Activated T-helper 1 cell treated with anti-CD3 and anti-CD28 coated beads, Interleukin-2, amount 50 U/mL, for 16 hours (primary cell): ENCODE measurements at regions not wholly inside any gene's neighbourhood (a gene's known extent, or its start where the extent isn't known, plus 50 kb on each side); places are given as distances from the start of the nearest gene placed in this dataset.

Experiments
- DNase-seq, 2 donors: peaks; one replicate each; pipeline ENCODE4 v3.0.0-alpha.2; 2020; ENCODE audit warnings: low read depth in 1 of 2, low spot score in 1 of 2

DNA sequence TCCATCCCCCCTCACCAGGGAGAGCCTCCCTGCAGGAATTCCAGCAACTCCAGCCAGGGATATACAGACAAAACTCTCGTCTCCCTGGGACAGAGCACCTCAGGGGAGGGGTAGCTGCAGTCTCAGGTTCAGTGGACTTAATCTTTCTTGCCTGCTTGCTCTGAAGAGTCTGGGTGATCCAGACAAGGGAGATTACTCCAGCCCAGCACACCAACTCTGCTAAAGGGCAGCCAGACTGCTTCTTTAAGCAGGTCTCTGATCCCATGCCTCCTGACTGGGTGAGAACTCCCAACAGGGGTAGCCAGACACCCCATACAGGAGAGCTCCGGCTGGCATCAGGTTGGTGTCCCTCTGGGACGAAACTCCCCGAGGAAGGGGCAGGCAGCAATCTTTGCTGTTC, 888.7 kb downstream of the RAB28 start:
- DNase-seq, result no peak

DNA sequence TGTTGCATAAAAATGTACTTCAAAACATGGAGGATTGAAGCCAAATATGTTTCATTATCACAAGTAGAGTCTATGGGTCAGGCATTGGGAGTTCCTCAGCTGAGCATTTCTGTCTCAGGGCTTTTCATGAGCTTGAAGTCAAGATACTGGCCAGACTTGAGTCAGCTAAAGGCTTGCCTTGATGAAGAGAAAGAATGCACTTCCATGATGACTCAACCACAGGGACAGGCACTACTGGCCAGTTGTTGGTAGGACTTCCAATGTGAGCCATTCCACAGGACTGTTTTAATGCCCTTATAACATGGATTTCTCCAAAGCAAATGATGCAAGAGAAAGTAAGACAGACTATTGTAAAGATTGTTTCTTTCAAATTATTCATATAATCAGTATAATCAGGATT, 895.6 kb downstream of the RAB28 start:
- DNase-seq, result no peak

DNA sequence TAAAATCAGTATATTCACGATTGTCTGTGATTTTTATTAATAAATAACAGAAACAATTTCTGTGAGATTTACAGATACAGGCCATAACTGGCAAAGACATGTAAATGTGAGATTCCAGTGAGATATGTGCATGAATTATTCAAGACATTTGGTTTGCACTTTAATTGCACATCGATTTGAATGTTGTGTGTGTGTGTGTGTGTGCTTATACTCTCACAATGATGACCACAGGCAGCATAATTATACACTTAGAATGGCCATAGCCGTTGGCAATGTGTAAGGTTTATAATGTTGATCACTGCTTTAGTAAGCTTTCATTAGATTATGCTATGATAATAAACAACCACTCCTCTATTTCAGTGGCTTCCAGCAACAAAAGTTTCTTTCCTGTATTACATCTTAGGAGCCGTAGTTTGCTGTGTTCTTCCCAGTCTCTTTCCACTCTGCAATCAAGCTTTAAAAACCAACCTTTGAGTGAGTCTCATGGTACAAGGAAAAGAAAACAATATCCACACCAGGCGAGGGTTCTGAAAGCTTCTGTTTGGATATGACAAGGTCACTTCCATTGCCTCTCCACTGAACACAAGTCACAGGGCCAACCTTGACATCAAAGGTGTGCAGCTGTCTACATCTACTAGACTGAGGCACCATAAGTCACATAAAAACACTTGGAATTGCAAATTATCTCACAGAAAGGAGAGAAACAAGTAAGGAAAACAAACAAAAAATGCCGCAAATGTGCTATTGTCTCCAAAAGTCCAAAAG, 897.7 kb downstream of the RAB28 start:
- DNase-seq, result no peak

DNA sequence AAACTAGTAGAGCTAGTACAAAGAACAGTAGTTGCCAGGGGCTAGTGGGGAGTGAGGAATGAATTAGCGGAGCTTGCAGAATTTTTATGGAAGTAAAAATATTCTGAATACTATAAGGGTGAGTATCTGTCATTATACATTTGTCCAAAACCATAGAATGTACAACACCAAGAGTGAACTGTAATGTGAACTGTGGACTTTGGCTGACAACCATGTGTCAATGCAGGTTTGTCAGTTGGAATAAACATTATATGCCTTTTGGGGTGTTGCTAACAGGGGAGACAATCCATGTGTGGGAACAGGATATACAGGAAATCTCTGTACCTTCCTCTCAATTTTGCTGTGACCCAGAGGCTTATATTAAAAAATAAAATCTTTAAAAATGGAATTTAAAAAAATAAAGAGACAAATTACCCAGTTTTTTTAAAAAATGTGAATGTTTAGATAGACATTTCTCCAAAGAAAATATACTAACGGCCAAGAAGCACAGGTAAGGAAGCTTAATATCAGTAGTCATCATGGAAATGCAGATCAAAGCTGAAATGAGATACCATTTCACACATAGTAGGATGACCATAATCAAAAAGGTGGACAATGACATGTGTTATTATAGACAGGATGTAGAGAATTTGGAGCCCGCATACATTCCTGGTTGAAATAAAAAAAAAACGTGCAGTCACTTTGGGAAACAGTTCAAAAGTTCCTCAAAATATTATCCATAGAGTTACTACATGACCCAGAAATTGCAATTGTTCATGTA, 899.8 kb downstream of the RAB28 start:
- DNase-seq, result no peak

DNA sequence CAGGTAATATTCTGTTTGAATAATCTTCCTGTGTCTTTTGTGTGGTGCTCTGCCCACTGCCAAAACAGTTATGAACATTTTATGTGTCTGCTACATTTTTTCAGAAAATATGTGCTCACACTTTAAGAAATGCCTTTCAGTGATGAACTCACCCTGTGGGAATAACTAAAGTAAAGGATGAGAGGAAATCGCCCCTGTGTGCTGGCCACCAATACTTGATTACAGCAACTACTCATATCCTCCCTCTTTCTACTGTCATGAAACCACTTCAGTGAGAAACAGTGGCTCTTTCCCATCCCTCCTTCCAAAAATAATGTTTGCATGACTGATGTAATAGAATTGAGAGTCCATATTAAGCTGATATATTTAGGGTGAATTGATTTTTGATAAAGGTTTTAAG, 900.9 kb downstream of the RAB28 start:
- DNase-seq, result no peak

DNA sequence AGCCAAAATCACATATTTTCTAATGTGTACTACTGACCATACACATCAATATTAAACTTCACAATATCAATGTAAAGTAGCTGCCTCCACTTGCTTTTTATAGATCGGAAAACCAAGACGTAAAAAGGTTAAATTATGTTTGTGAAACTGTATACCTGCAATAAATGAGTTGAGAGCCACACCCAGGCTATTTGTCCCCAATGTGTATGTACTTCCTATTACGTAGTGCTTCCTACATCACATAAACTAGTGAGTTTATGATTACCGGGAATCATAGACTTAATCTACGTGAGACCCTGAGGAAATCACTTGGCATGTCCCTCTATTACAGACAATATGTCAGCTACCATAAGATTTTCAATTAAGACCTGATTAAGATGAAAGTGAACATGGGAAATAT, 903.4 kb downstream of the RAB28 start:
- no peak for DNase-seq

DNA sequence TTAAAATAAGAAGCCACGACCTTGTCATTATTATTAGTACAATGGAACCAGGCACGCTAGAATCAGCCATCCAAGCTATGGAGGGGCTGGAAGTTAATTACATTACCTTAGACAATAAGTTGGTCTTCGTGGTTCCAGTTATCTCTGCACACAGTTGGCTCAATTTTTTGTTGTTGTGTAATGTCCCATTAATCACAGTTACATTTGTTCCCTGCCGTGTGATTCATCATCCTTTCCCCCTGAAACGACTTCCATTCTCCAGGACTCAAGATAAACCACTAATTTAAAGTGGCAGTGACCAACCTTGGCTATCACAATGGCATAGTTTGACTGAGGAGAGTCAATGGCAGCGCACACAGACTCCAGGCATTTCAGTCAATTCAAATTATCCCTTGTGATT, 905.0 kb downstream of the RAB28 start:
- DNase-seq, result no peak

DNA sequence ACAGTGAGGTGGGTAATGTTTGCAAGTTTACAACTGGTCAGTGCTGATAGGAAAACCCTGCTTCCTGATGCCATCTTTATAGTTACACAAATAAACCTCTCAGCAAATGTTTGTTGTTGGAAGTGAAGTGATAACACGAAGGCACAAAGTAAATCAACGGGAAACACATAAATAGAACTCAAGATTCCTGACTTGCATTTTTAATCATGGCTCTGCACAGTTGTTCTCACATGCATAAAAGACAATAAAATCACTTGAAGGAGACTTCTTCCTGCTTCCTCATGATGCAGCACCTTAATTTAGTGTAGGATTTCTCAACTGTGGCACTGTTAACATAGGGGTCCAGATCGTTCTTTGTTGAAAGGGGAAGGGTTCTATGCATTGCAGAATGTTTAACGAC, 907.7 kb downstream of the RAB28 start:
- no peak for DNase-seq

DNA sequence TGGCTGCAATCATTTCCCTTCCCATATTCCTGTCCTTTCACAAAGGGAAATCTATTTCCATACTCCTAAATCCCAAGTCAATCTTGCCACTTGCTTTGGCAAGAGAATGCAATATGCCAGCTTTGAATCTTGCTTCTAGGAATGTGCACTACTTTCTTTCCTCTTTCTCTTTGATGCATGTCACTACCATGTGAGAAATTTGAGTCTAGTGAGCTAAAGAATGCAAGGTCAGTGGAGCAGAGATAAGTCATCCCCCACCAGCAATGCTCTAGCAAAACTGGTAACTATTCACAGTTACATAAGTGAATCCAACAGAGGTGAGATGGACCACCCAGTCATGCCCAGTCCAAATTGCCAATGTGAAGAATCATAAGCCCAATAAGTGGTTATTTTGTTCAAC, 910.4 kb downstream of the RAB28 start:
- no peak for DNase-seq

DNA sequence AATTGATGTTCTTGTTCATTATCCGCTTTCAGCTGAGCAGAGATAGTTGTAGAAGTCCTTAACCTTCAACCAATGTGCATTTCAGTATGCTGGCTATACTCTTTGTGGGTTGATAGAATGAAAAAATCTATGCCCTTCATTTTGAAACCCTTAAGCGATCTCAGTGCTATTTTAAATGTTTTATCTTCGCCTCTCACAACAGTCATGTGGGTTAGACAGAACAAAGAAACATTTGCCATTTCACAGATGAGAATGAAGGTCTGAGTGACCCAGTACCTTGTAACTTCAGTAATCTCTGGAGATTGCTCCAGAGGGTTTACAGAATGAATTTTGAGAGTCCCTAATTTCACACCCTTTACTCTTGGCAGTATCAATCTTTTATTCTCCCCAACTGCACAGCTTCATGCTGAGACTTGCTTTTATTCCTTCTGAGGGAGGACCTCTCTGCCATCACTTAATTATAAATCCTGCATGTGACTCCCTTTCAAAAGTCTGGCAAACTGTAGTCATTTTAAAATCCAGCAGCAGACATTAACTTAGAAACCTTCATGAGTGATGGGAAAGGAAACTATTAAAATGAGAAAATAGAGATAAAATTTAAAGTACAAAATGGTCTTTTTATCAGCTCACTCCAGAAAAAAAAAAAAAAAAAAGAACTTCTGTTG, 921.5 kb downstream of the RAB28 start:
- DNase-seq, result no peak

DNA sequence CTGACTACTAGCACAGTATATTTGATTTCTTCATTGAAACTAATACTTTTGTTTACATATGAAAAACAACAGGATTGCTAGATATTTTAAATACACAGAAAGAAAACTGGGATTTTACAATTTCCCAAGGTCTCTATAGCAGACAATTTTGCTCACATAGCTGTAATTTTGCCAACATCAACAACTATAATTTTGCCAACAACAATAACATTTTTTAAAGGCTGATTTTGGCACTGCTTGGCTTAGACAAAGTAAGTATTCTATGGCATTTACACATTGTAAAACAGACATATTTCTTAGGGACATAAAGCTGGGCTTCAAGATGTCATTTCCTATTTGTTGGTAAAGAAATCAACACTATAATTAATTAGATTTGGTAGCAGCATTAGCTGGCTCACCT, 922.1 kb downstream of the RAB28 start:
- no peak for DNase-seq

DNA sequence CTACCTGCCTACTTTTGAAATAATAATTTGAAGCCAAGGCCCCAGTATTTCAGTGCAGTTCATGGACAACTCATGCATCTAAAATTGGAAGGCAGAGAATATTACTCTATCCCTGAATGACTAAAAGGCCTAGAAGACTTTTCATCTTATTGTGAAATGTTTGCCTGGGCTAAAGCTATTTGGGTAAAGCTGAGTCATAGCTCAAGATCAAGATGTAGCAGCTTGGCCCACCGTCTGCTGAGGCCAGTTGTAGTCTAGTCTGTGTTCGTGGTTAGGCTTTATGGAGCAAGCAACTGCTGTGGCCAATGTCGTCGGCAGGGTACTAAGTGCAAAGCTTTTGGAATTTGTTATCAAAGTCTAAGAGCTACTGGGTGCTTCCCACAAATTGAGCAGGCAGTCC, 929.1 kb downstream of the RAB28 start:
- DNase-seq, result no peak

DNA sequence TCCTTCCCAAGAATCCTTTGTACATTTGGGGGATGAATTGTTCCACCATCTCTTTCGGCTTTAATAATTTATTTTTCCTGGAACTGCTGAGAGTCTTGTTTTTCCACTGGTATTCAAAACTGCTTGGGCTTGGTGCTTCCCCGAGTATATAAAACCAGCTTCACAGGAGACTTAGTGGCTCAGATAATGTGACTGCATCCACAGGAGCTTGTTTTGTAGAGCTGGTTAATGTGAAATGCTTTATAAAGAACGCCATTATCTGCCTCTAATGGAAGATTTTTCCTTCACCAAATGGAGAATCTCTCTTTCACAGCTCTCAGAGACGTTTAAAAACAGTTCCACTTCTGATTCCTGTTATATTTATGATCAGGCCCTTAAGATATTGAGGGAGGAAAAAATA, 935.5 kb downstream of the RAB28 start:
- no peak for DNase-seq

DNA sequence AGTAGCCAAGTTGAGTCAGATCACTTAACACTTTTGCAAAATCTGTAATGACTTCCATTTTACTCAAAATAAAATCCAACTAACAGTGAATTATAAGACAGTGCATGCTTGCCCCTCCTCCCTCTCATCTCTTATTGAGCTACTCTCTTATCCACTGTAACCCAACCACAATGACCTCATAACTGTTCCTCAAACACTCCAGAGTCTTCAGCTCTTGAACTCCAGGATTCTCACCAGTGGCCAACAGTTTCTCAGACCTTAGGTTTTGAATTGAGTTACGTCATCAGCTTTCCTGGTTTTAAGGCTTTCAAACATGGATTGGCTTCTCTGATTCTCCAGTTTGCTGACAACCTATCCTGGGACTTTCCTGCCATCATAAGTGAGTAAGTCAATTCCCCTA, 938.3 kb downstream of the RAB28 start:
- no peak for DNase-seq

DNA sequence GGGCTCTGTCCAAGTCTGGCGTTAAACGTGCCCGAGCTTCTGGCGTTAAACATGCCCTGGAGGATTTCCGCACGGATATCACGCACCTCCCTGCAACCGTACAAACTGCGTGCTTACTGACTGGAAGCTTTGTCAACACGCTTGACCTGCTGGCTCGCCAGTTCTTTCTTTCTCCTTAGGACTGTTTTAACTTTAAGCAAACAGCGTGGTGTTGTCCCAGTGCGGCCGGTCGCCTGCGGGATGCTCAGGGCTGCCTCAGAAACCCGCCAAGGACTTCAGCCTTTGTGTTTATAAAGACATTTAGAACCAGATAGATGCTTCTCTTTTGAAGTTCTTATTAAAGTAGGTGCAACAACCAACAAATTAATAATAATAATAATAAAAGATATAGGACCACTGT, 946.0 kb downstream of the RAB28 start:
- no peak for DNase-seq

DNA sequence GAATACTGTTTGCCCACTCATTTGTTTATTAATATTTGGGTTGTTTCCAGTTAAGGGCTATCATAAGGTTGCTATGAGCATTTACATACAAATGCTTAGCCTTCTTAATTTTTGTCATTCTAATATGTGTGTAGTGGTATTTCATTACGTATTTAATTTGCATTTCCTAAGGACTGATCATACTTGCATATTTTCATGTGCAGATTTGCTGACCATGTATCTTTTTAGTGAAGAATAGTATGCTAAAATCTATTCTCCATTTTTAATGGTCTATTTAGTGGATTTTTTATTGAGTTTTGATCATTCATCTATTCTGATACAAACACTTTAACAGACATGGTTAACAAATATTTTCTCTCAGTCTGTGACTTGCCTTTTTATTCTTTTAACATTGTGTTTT, 949.5 kb downstream of the RAB28 start:
- DNase-seq, result no peak

DNA sequence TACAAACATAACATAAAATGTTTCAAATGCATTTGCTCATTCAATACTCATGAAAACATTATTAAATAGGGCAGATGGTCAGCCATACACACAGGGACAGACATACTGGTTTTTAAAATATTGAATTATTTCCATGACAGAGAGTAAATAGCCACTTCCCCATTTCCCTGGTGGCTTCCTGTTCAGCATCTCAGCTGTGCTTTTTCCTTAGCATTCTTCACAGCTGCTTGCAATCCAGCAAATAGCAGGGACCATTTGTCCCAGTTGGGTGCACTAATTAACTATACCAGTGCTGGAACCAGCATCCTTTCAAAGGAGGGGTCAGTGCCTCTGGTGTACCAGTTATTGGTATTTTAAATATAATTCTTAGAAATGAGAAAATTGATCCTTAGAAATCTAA, 964.7 kb downstream of the RAB28 start:
- no peak for DNase-seq

DNA sequence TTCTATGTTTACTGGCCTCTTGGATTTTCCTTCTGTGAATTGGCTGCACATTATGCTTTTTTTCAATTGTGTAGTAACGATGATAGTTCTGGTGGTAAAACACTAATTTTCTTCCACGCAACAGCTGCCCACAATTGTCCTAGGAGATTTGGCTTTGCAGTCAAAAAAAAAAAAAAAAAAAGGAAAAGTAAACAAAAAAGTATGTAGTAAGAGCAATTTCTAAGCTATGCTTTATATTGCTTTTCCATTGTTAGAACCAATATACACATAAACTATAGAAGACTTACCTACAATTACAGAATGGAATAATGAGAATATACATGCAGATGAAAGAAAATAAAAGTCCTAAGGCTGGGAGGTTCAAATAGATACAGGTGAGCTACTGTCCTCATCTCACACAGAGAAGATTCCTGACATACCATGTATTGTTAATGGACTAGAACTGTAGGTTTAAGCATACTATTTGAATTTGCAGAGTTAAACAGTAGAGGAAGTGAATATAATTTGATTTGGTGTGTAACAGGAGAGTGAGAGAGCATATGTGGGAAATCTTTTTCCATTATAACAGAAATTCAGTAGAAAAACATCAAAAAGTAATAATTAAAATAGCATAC, 976.2 kb downstream of the RAB28 start:
- DNase-seq, result no peak

DNA sequence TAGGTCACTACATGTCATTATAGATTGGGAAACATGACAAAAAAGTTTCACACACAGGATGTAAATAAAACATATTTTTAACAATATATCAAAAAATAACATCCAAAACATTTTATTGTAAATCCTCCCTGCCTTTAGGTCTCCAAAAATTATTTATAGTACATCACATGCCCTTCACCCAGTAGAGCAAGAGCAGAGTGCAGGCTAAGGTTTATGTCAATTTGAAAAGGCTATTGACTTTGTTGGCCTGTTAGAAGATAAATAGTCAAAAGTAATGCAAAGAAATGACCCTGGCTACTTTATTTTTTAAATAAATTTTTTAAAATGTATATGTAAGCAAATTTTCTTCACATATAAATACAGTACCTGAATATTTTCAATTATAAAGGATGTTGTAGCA, 983.7 kb downstream of the RAB28 start:
- no peak for DNase-seq

DNA sequence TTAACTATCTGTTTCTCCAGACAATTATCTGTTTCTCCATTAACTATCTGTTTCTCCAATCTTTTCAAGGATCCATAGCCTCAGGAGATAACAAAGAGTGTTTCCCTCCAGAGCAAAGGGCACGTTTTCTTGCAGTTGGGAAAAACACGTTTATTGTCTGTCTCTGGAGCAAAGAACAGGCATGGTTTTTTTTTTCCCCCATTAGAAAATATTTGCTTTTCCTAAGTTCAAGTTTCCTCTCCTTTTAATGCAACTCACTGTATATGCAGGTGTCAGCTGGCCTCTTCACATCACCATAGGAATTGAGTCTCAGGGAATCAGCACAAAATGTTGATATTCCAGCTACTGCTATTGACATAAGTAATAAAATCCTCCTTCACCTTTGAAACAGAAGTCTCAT, 984.4 kb downstream of the RAB28 start:
- no peak for DNase-seq

DNA sequence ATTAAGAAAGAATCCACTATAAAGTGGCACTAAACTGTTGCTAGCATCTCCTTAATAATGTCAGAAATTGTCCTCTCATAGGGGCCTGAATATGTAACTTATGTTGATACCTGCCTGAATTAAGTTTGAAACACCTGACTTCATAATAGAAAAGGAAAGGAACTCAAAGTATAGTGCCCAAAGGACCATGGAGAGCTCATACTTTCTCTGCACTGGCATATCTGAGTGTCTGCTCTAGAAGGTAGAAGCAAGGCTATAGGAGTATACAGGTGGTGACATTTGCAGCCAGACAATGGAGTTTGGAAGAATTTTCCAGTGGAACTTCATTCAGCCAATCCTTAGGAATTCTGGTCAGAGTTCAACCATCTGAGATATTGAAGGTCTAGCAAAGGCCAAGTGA, 988.9 kb downstream of the RAB28 start:
- no peak for DNase-seq
